OCI-LY7 (cell line): ENCODE measurements at regions not wholly inside any gene's neighbourhood (a gene's known extent, or its start where the extent isn't known, plus 50 kb on each side); places are given as distances from the start of the nearest gene placed in this dataset.

Experiments
- BruUV-seq: library from RNA; stranded (reverse); fragments of 400-500 nt; replicated peaks from 2 replicates; lab custom pipeline; 2021; lab: Mats Ljungman, UMichigan
- CTCF ChIA-PET: fragments of 300-600 bp; sonication (Branson Sonifier 250); formaldehyde crosslinking; loops from one replicate; lab custom pipeline; 2022; ENCODE audit warnings: antibody characterized with exemption; ENCODE audit not compliant: unreplicated experiment; lab: Charles Lee
- POLR2A ChIA-PET: fragments of 300-600 bp; sonication (Branson Sonifier 250); formaldehyde crosslinking; loops from one replicate; lab custom pipeline; 2022; ENCODE audit warnings: antibody characterized with exemption; lab: Charles Lee
- DNase-seq: peaks from one replicate; pipeline ENCODE4 v3.0.0-alpha.2; 2015; ENCODE audit warnings: low spot score
- H2AFZ ChIP-seq: fragments of 200-600 bp; sonication (generic), shearing (Covaris generic); 2 replicates; pipeline ENCODE4 v1.6.1; 2014; ENCODE audit warnings: mild to moderate bottlenecking, antibody characterized with exemption, low read length, moderate library complexity
- H3K27ac ChIP-seq: fragments of 200-600 bp; sonication (generic); 2 replicates; pipeline ENCODE4 v1.5.1; 2014; ENCODE audit warnings: mixed run types, low read depth, mild to moderate bottlenecking, moderate library complexity, low read length, inconsistent platforms; ENCODE audit not compliant: poor library complexity, severe bottlenecking
- H3K36me3 ChIP-seq: fragments of 200-600 bp; sonication (generic); 2 replicates; pipeline ENCODE4 v1.6.1; 2014; ENCODE audit warnings: mild to moderate bottlenecking, antibody characterized with exemption, low read length, moderate library complexity, mixed read lengths; ENCODE audit not compliant: insufficient read depth
- H3K4me1 ChIP-seq: fragments of 200-600 bp; sonication (generic); 2 replicates; pipeline ENCODE4 v1.5.1; 2014; ENCODE audit warnings: mild to moderate bottlenecking, low read length; ENCODE audit not compliant: insufficient read depth, poor library complexity, severe bottlenecking
- H3K4me2 ChIP-seq: fragments of 200-600 bp; sonication (generic); 2 replicates; pipeline ENCODE4 v1.6.1; 2014; ENCODE audit warnings: mild to moderate bottlenecking, low read length
- H3K4me3 ChIP-seq: fragments of 200-600 bp; sonication (generic); 2 replicates; pipeline ENCODE4 v1.5.1; 2014; ENCODE audit warnings: mild to moderate bottlenecking, low read depth, low read length; ENCODE audit not compliant: poor library complexity, severe bottlenecking
- H3K79me2 ChIP-seq: fragments of 200-600 bp; sonication (generic); 2 replicates; pipeline ENCODE4 v1.6.1; 2016; ENCODE audit warnings: low read depth, mild to moderate bottlenecking, low read length, moderate library complexity, mixed read lengths; ENCODE audit not compliant: insufficient read depth
- H3K9me2 ChIP-seq: fragments of 200-600 bp; sonication (generic); 2 replicates; pipeline ENCODE4 v1.6.1; 2016; ENCODE audit warnings: mild to moderate bottlenecking, low read length, mixed read lengths; ENCODE audit not compliant: insufficient read depth
- H3K9me3 ChIP-seq: fragments of 200-600 bp; sonication (generic); 2 replicates; pipeline ENCODE4 v1.6.1; 2014; ENCODE audit warnings: mild to moderate bottlenecking, mixed run types, low read length, mixed read lengths
- H4K20me1 ChIP-seq: fragments of 200-600 bp; sonication (generic); 2 replicates; pipeline ENCODE4 v1.6.1; 2014; ENCODE audit warnings: mild to moderate bottlenecking, antibody characterized with exemption, low read length, moderate library complexity, mixed read lengths; ENCODE audit not compliant: insufficient read depth
- CTCF ChIP-seq: fragments of 200-600 bp; sonication (generic); conservative IDR thresholded peaks from 2 replicates; pipeline ENCODE4 v1.5.1; 2014; ENCODE audit warnings: mild to moderate bottlenecking, antibody characterized with exemption, low read length, moderate library complexity, mixed read lengths
- EZH2phosphoT487 ChIP-seq: fragments of 200-600 bp; sonication (generic); IDR thresholded peaks from 2 replicates; pipeline ENCODE4 v1.6.1; 2018; ENCODE audit warnings: low read depth, borderline replicate concordance, mild to moderate bottlenecking, mixed run types, antibody characterized with exemption, low read length, moderate library complexity, mixed read lengths
- intact Hi-C: fragments of 100-400 bp; cut with micrococcal nuclease; formaldehyde crosslinking; loops from one replicate; pipeline ENCODE4 v1.10.0; 2022; ENCODE audit not compliant: unreplicated experiment

- ChIA-PET CTCF (no interaction called here), POLR2A (no interaction called here)
- H3K79me2 ChIP-seq: no peaks in the 10 kb centered on the region
- no peaks in the 10 kb centered on the region for H3K9me3 ChIP-seq
- no peaks in the 10 kb centered on the region for H3K36me3 ChIP-seq
- intact Hi-C loops: no loop called here
- TF ChIP-seq CTCF (no peak), EZH2phosphoT487 (no peak)
- H3K4me3 ChIP-seq: no peak overlapping the region
- DNase-seq: no peak
- H3K4me2 ChIP-seq: no peak overlapping the region
- no peak overlapping the region for H3K27ac ChIP-seq
- no peaks in the 10 kb centered on the region for H3K4me1 ChIP-seq
- no peaks in the 10 kb centered on the region for H4K20me1 ChIP-seq
- H3K9me2 ChIP-seq: no peaks in the 10 kb centered on the region
- BruUV-seq: no TSS peak
- no peak overlapping the region for H2AFZ ChIP-seq
These were observed 733.5 kb downstream of the BRD1 start for GRCh38 chr22:49094151-49094550.

DNA sequence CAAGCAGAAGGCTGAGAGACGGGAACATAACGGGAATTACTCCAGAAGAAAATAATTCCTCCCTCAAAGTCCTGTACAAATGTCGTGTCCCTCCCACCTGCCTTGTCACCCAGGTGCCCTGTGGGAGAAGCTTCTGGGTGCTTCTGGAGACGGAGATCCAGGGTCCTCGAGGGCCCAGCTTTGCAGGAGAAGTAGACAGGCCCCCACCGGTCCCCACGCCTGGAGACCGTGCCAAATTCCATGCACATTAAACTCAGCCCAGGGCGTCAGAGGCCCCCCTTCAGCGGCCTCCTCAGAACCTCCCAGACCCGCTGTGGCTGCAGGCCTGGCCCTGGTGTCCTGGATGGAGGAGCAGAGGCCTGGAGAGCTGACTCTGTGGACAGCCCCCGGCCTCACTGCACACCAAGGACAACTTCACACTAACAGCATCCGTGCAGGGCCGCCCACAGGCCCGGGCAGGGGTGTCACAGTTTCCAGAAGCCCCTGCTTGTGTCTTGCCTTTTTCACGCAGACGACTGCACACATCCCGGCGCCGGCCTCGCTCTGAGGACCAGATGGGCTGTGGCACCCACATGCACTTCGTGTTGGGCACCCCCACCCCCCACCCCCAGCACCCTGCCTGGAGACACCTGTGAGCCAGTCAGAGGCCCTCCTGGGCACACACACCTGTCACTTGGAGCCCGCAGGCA, 734.3 kb downstream of the BRD1 start:
- H3K79me2 ChIP-seq: no peaks in the 10 kb centered on the region
- TF ChIP-seq EZH2phosphoT487 (no peak), CTCF (no peak)
- H3K9me2 ChIP-seq: no peaks in the 10 kb centered on the region
- no TSS peak for BruUV-seq
- no peaks in the 10 kb centered on the region for H4K20me1 ChIP-seq
- no peak overlapping the region for H2AFZ ChIP-seq
- ChIA-PET POLR2A (no interaction called here), CTCF (no interaction called here)
- intact Hi-C loops: no loop called here
- no peak overlapping the region for H3K27ac ChIP-seq
- H3K36me3 ChIP-seq: no peaks in the 10 kb centered on the region
- H3K4me3 ChIP-seq: no peak overlapping the region
- no peak overlapping the region for H3K4me2 ChIP-seq
- no peak for DNase-seq
- no peaks in the 10 kb centered on the region for H3K9me3 ChIP-seq
- no peaks in the 10 kb centered on the region for H3K4me1 ChIP-seq

DNA sequence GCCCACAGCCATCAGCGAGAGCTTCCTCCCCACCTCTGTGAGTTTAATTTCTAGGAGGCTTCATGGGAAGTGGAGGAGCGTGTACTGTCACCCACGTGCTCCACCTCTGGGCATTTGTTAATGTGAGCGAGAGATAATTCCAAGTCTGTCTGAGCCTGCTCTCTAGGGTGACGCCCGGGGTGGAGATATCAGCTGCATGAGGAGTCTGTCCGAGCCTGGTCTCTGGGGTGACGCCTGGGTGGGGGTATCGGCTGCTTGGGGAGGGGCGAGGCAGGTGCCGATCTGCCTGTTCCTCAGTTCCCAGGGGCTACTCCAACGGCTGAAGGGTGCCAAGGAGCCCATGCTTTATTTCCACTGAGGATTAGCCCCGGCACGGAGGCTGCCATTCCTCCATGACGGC, 735.0 kb downstream of the BRD1 start:
- Histone ChIP-seq H3K4me1 (no peaks in the 10 kb centered on the region), H4K20me1 (no peaks in the 10 kb centered on the region), H2AFZ (no peak overlapping the region), H3K27ac (no peak overlapping the region), H3K9me2 (no peaks in the 10 kb centered on the region), H3K4me2 (no peak overlapping the region), H3K79me2 (no peaks in the 10 kb centered on the region), H3K36me3 (no peaks in the 10 kb centered on the region), H3K9me3 (no peaks in the 10 kb centered on the region), H3K4me3 (no peak overlapping the region)
- ChIA-PET CTCF (no interaction called here), POLR2A (no interaction called here)
- no TSS peak for BruUV-seq
- no peak for DNase-seq
- no peak for TF ChIP-seq CTCF
- TF ChIP-seq EZH2phosphoT487: no peak
- intact Hi-C loops: no loop called here
